ENCODE measurements at regions not wholly inside any gene's neighbourhood (a gene's known extent, or its start where the extent isn't known, plus 50 kb on each side); places are given as distances from the start of the nearest gene placed in this dataset.

GRCh38 chr18:40852406-40852805 is 1102.6 kb upstream of the PIK3C3 start:
- no peak for DNase-seq (ENCODE audit: low read depth in 3 of 3, low spot score in 1 of 3)

- DNase-seq (ENCODE audit: low read depth in 3 of 3, low spot score in 1 of 3) = no peak
Observed at GRCh38 chr18:40851014-40851429, 1104.0 kb upstream of the PIK3C3 start.

GRCh38 chr18:40849886-40850285 is 1105.1 kb upstream of the PIK3C3 start:
- no peak for DNase-seq (ENCODE audit: low read depth in 3 of 3, low spot score in 1 of 3)

- no peak for DNase-seq (ENCODE audit: low read depth in 3 of 3, low spot score in 1 of 3)
Observed at GRCh38 chr18:40841467-40841866, 1113.6 kb upstream of the PIK3C3 start.

GRCh38 chr18:40841063-40841462 is 1114.0 kb upstream of the PIK3C3 start:
- DNase-seq (ENCODE audit: low read depth in 3 of 3, low spot score in 1 of 3) = no peak

- DNase-seq (ENCODE audit: low read depth in 3 of 3, low spot score in 1 of 3) = no peak
Observed at GRCh38 chr18:40832362-40832761, 1122.7 kb upstream of the PIK3C3 start.

GRCh38 chr18:40824291-40824690 is 1130.7 kb upstream of the PIK3C3 start:
- no peak for DNase-seq (ENCODE audit: low read depth in 3 of 3, low spot score in 1 of 3)

- no peak for DNase-seq (ENCODE audit: low read depth in 3 of 3, low spot score in 1 of 3)
Observed at GRCh38 chr18:40821596-40822243, 1133.3 kb upstream of the PIK3C3 start.

GRCh38 chr18:40812981-40813515 is 1142.0 kb upstream of the PIK3C3 start:
- no peak for DNase-seq (ENCODE audit: low read depth in 3 of 3, low spot score in 1 of 3)

GRCh38 chr18:40810372-40810771 is 1144.7 kb upstream of the PIK3C3 start:
- DNase-seq (ENCODE audit: low read depth in 3 of 3, low spot score in 1 of 3) = no peak

GRCh38 chr18:40789286-40789685 is 1165.7 kb upstream of the PIK3C3 start:
- DNase-seq (ENCODE audit: low read depth in 3 of 3, low spot score in 1 of 3) = no peak

- no peak for DNase-seq (ENCODE audit: low read depth in 3 of 3, low spot score in 1 of 3)
Observed at GRCh38 chr18:40782453-40783130, 1172.4 kb upstream of the PIK3C3 start.

- DNase-seq (ENCODE audit: low read depth in 3 of 3, low spot score in 1 of 3) = no peak
Observed at GRCh38 chr18:40769786-40770185, 1185.2 kb upstream of the PIK3C3 start.

GRCh38 chr18:40760251-40760650 is 1194.8 kb upstream of the PIK3C3 start:
- no peak for DNase-seq (ENCODE audit: low read depth in 3 of 3, low spot score in 1 of 3)

GRCh38 chr18:40754477-40754876 is 1200.6 kb upstream of the PIK3C3 start:
- DNase-seq (ENCODE audit: low read depth in 3 of 3, low spot score in 1 of 3) = no peak

- no peak for DNase-seq (ENCODE audit: low read depth in 3 of 3, low spot score in 1 of 3)
Observed at GRCh38 chr18:40752316-40752715, 1202.7 kb upstream of the PIK3C3 start.

- no peak for DNase-seq (ENCODE audit: low read depth in 3 of 3, low spot score in 1 of 3)
Observed at GRCh38 chr18:40751186-40751585, 1203.8 kb upstream of the PIK3C3 start.

GRCh38 chr18:40739029-40739428 is 1216.0 kb upstream of the PIK3C3 start:
- DNase-seq (ENCODE audit: low read depth in 3 of 3, low spot score in 1 of 3) = no peak

- DNase-seq (ENCODE audit: low read depth in 3 of 3, low spot score in 1 of 3) = no peak
Observed at GRCh38 chr18:40738321-40738880, 1216.6 kb upstream of the PIK3C3 start.

- DNase-seq (ENCODE audit: low read depth in 3 of 3, low spot score in 1 of 3) = no peak
Observed at GRCh38 chr18:40708726-40709125, 1246.3 kb upstream of the PIK3C3 start.

GRCh38 chr18:40707797-40708196 is 1247.2 kb upstream of the PIK3C3 start:
- DNase-seq (ENCODE audit: low read depth in 3 of 3, low spot score in 1 of 3) = no peak

GRCh38 chr18:40698129-40698528 is 1256.9 kb upstream of the PIK3C3 start:
- DNase-seq (ENCODE audit: low read depth in 3 of 3, low spot score in 1 of 3) = no peak
